Muscle of leg (tissue), 3 donors: ENCODE measurements at regions not wholly inside any gene's neighbourhood (a gene's known extent, or its start where the extent isn't known, plus 50 kb on each side); places are given as distances from the start of the nearest gene placed in this dataset.
A peak's percentile ranks its signal among the peaks of the same experiment; 100 is the strongest.

Source experiments
- DNase-seq: peaks from one replicate; pipeline ENCODE4 v3.0.0; 2013
- H3K27ac ChIP-seq: one replicate; pipeline ENCODE4 v1.5.1; 2013; ENCODE audit warnings: mild to moderate bottlenecking, low read length, control low read depth
- H3K27me3 ChIP-seq: one replicate; pipeline ENCODE4 v1.6.1; 2013; ENCODE audit warnings: low read length; ENCODE audit not compliant: control insufficient read depth, insufficient read depth
- H3K36me3 ChIP-seq: one replicate; pipeline ENCODE4 v1.6.1; 2013; ENCODE audit warnings: low read length; ENCODE audit not compliant: control insufficient read depth, insufficient read depth
- H3K4me1 ChIP-seq: one replicate; pipeline ENCODE4 v1.6.1; 2013; ENCODE audit warnings: low read length; ENCODE audit not compliant: control insufficient read depth, insufficient read depth
- H3K4me3 ChIP-seq: one replicate; pipeline ENCODE4 v1.5.1; 2013; ENCODE audit warnings: low read length, control low read depth
- H3K9me3 ChIP-seq: replicated peaks from 2 replicates; pipeline ENCODE4 v1.6.1; 2013; ENCODE audit warnings: low read depth, low read length; ENCODE audit not compliant: control insufficient read depth
- WGBS: methylation state at CpG from one replicate; pipeline ENCODE4 v1.1.5; 2013; ENCODE audit warnings: missing lambda C conversion rate; ENCODE audit not compliant: insufficient coverage; 5-methylcytosine and 5-hydroxymethylcytosine counted together

GRCh38 chr16:54456291-54456690, 169.7 kb upstream of the IRX3 start:
- Histone ChIP-seq H3K9me3 (no peaks in the 10 kb centered on the region), H3K4me1 (peaks cover 6% of the 10 kb centered on the region), H3K36me3 (no peaks in the 10 kb centered on the region), H3K4me3 (no peak overlapping the region), H3K27me3 (peaks cover 20% of the 10 kb centered on the region), H3K27ac (no peak overlapping the region)
- WGBS: 86% methylated on average over 1 of the region's 4 CpGs
- no peak for DNase-seq

GRCh38 chr16:54455030-54455725, 168.6 kb upstream of the IRX3 start:
- WGBS: 60% methylated on average over 1 of the region's 12 CpGs
- H3K4me1 ChIP-seq: peaks cover under 1% of the 10 kb centered on the region
- peak; percentile 19 for DNase-seq
- no peak overlapping the region for H3K27ac ChIP-seq
- no peak overlapping the region for H3K4me3 ChIP-seq
- H3K27me3 ChIP-seq: peaks cover 20% of the 10 kb centered on the region
- no peaks in the 10 kb centered on the region for H3K36me3 ChIP-seq
- no peaks in the 10 kb centered on the region for H3K9me3 ChIP-seq

- H3K27ac ChIP-seq: no peak overlapping the region
- DNase-seq: no peak
Measured at GRCh38 chr16:54454616-54455015, 168.0 kb upstream of the IRX3 start.

GRCh38 chr16:54453871-54454270, 167.3 kb upstream of the IRX3 start:
- no peak for DNase-seq
- Histone ChIP-seq H3K4me3 (no peak overlapping the region), H3K36me3 (no peaks in the 10 kb centered on the region), H3K9me3 (no peaks in the 10 kb centered on the region), H3K4me1 (no peaks in the 10 kb centered on the region), H3K27ac (no peak overlapping the region), H3K27me3 (peaks cover 17% of the 10 kb centered on the region)
- WGBS: 65% methylated on average over 2 of the region's 2 CpGs

More at GRCh38 chr16:54454616-54455015, 168.0 kb upstream of the IRX3 start:
- H3K27me3 ChIP-seq: peaks cover 20% of the 10 kb centered on the region
- H3K4me3 ChIP-seq: no peak overlapping the region
- no peaks in the 10 kb centered on the region for H3K36me3 ChIP-seq
- no peaks in the 10 kb centered on the region for H3K9me3 ChIP-seq
- 65% methylated on average over 6 of the region's 8 CpGs for WGBS
- H3K4me1 ChIP-seq: no peaks in the 10 kb centered on the region

GRCh38 chr16:54447576-54448440, 161.2 kb upstream of the IRX3 start:
- Histone ChIP-seq H3K27ac (no peak overlapping the region), H3K4me1 (peaks cover 2% of the 10 kb centered on the region), H3K36me3 (no peaks in the 10 kb centered on the region), H3K9me3 (peaks cover 10% of the 10 kb centered on the region), H3K27me3 (peaks cover 9% of the 10 kb centered on the region), H3K4me3 (no peak overlapping the region)
- DNase-seq: no peak
- WGBS: 50% methylated on average over 16 of the region's 20 CpGs

- no peak overlapping the region for H3K27ac ChIP-seq
- 77% methylated on average over 10 of the region's 10 CpGs for WGBS
Measured at GRCh38 chr16:54446639-54447038, 160.1 kb upstream of the IRX3 start.

GRCh38 chr16:54444851-54445458, 158.4 kb upstream of the IRX3 start:
- no peak for DNase-seq
- Histone ChIP-seq H3K4me1 (peaks cover 2% of the 10 kb centered on the region), H3K4me3 (no peak overlapping the region), H3K9me3 (peaks cover 10% of the 10 kb centered on the region), H3K27me3 (peaks cover 3% of the 10 kb centered on the region), H3K27ac (no peak overlapping the region), H3K36me3 (no peaks in the 10 kb centered on the region)
- no CpG with 5 or more reads among the region's 1 CpG for WGBS

More at GRCh38 chr16:54446639-54447038, 160.1 kb upstream of the IRX3 start:
- Histone ChIP-seq H3K9me3 (peaks cover 10% of the 10 kb centered on the region), H3K4me3 (no peak overlapping the region), H3K27me3 (peaks cover 3% of the 10 kb centered on the region), H3K4me1 (peaks cover 2% of the 10 kb centered on the region), H3K36me3 (no peaks in the 10 kb centered on the region)
- peak; percentile 40 for DNase-seq

- no peaks in the 10 kb centered on the region for H3K36me3 ChIP-seq
- WGBS: 100% methylated on average over 1 of the region's 1 CpG
- no peak overlapping the region for H3K27ac ChIP-seq
- H3K4me3 ChIP-seq: no peak overlapping the region
- no peak for DNase-seq
- H3K4me1 ChIP-seq: peaks cover 2% of the 10 kb centered on the region
- peaks cover 10% of the 10 kb centered on the region for H3K9me3 ChIP-seq
- H3K27me3 ChIP-seq: peaks cover 3% of the 10 kb centered on the region
Measured at GRCh38 chr16:54443839-54444238, 157.3 kb upstream of the IRX3 start.

- Histone ChIP-seq H3K9me3 (peaks cover 10% of the 10 kb centered on the region), H3K27me3 (peaks cover 3% of the 10 kb centered on the region), H3K36me3 (no peaks in the 10 kb centered on the region), H3K4me3 (no peak overlapping the region), H3K27ac (no peak overlapping the region), H3K4me1 (peaks cover 2% of the 10 kb centered on the region)
- DNase-seq: no peak
Measured at GRCh38 chr16:54443352-54443751, 156.8 kb upstream of the IRX3 start.

GRCh38 chr16:54442864-54443263, 156.3 kb upstream of the IRX3 start:
- Histone ChIP-seq H3K27me3 (peaks cover 3% of the 10 kb centered on the region), H3K4me3 (no peak overlapping the region), H3K4me1 (peaks cover 3% of the 10 kb centered on the region), H3K36me3 (no peaks in the 10 kb centered on the region), H3K27ac (no peak overlapping the region), H3K9me3 (peaks cover 10% of the 10 kb centered on the region)
- WGBS: 81% methylated on average over 2 of the region's 5 CpGs
- DNase-seq: no peak
